A673 (cell line): ENCODE measurements at regions not wholly inside any gene's neighbourhood (a gene's known extent, or its start where the extent isn't known, plus 50 kb on each side); places are given as distances from the start of the nearest gene placed in this dataset.

Experiments used
- CTCF ChIP-seq: fragments of 300-800, 200-600 bp; sonication (generic); conservative IDR thresholded peaks from 2 replicates; pipeline ENCODE4 v1.5.1; 2017; ENCODE audit warnings: low read depth, mild to moderate bottlenecking, antibody characterized with exemption, low read length, moderate library complexity, mixed read lengths
- EZH2 ChIP-seq: fragments of 200-600 bp; sonication (generic); IDR thresholded peaks from 2 replicates; pipeline ENCODE4 v1.6.1; 2017; ENCODE audit warnings: borderline replicate concordance, low read depth, mild to moderate bottlenecking, mixed read lengths, antibody characterized with exemption, low read length; ENCODE audit not compliant: poor library complexity, severe bottlenecking

DNA sequence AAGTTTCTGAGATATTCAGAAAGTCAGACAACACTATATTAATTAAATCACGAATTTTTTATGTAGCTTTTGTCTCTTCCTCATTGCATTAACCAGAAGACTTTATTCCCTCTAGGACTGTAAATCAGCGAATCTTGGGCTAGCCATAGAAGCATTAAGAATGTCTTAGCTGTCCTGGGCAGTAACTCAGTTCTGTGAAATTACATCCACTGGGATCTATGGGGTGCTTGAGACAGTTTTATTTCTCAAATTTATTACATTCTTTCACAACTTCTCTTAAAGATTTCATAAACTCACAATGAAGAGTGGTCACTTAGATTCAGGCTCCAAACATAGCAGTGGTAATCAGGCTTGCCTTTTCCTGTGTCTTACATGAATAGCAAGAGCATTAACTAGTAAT lies 1153.4 kb downstream of the CDH8 start:
- TF ChIP-seq CTCF (no peak), EZH2 (no peak)
